OCI-LY1 (cell line): ENCODE measurements at regions not wholly inside any gene's neighbourhood (a gene's known extent, or its start where the extent isn't known, plus 50 kb on each side); places are given as distances from the start of the nearest gene placed in this dataset.

ENCODE experiments used
- EZH2 ChIP-seq: fragments of 200-600 bp; sonication (generic), shearing (Covaris generic); IDR thresholded peaks from 2 replicates; pipeline ENCODE4 v1.8.0; 2017; ENCODE audit warnings: borderline replicate concordance, mixed run types, mild to moderate bottlenecking, antibody characterized with exemption, low read length, moderate library complexity, mixed read lengths
- TF ChIP-seq, protein P1 (sequence below): fragments of 200-600 bp; sonication (generic), shearing (Covaris generic); IDR thresholded peaks from 2 replicates; pipeline ENCODE4 v1.5.1; 2017; ENCODE audit warnings: mild to moderate bottlenecking, antibody characterized with exemption, low read length, moderate library complexity, mixed read lengths

- TF ChIP-seq, protein P1, sequence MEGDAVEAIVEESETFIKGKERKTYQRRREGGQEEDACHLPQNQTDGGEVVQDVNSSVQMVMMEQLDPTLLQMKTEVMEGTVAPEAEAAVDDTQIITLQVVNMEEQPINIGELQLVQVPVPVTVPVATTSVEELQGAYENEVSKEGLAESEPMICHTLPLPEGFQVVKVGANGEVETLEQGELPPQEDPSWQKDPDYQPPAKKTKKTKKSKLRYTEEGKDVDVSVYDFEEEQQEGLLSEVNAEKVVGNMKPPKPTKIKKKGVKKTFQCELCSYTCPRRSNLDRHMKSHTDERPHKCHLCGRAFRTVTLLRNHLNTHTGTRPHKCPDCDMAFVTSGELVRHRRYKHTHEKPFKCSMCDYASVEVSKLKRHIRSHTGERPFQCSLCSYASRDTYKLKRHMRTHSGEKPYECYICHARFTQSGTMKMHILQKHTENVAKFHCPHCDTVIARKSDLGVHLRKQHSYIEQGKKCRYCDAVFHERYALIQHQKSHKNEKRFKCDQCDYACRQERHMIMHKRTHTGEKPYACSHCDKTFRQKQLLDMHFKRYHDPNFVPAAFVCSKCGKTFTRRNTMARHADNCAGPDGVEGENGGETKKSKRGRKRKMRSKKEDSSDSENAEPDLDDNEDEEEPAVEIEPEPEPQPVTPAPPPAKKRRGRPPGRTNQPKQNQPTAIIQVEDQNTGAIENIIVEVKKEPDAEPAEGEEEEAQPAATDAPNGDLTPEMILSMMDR: no peak
- TF ChIP-seq EZH2: no peak
Measured at GRCh38 chr2:167333245-167333644, 445.0 kb downstream of the XIRP2 start.
